Breast epithelium (tissue), 4 donors: ENCODE measurements at regions not wholly inside any gene's neighbourhood (a gene's known extent, or its start where the extent isn't known, plus 50 kb on each side); places are given as distances from the start of the nearest gene placed in this dataset.

ENCODE experiments used
- DNase-seq, 2 donors: peaks; one replicate each; pipeline ENCODE4 v3.0.0-alpha.2; 2019; ENCODE audit warnings: low spot score in 2 of 2
- H3K27ac ChIP-seq, 2 donors: fragments of 200-600 bp; sonication (generic) in 1 of 2; one replicate each; pipeline ENCODE4 v1.5.1; 2016 to 2019; ENCODE audit warnings: mild to moderate bottlenecking in 1 of 2
- H3K27me3 ChIP-seq, 2 donors: fragments of 200-600 bp; sonication (generic) in 1 of 2; one replicate each; pipeline versions ENCODE4 v1.5.1 to v1.6.0; 2017 to 2019; ENCODE audit warnings: control low read depth in 1 of 2, mild to moderate bottlenecking in 1 of 2
- H3K36me3 ChIP-seq: fragments of 200-600 bp; one replicate; pipeline ENCODE4 v1.5.1; 2019
- H3K4me1 ChIP-seq, 2 donors: fragments of 200-600 bp; sonication (generic); one replicate each; pipeline ENCODE4 v1.5.1; 2016 to 2019; ENCODE audit warnings: control low read depth in 1 of 2
- H3K4me3 ChIP-seq, 3 donors: fragments of 200-600 bp; sonication (generic); 1 replicate in 2 of 3; 2 replicates in 1 of 3; pipeline ENCODE4 v1.5.1; 2016 to 2019; ENCODE audit warnings: mild to moderate bottlenecking in 3 of 3, moderate library complexity in 2 of 3
- H3K9me3 ChIP-seq, 2 donors: fragments of 200-600 bp; sonication (generic) in 1 of 2; one replicate each; pipeline ENCODE4 v1.5.1; 2016 to 2019; ENCODE audit warnings: control low read depth in 1 of 2
- POLR2A ChIP-seq: fragments of 450-650 bp; IDR thresholded peaks from one replicate; pipeline ENCODE4 v1.6.1; 2016; ENCODE audit warnings: antibody characterized with exemption, mild to moderate bottlenecking, moderate library complexity
- POLR2AphosphoS5 ChIP-seq, 3 donors: sonication (generic); formaldehyde crosslinking; IDR thresholded peaks; one replicate each; pipeline ENCODE4 v1.6.1; 2017; ENCODE audit warnings: antibody characterized with exemption in 3 of 3
- intact Hi-C: fragments of 100-400 bp; cut with DNase I; formaldehyde crosslinking; loops from one replicate; pipeline ENCODE4 v1.15.1; 2023; ENCODE audit warnings: low total_unique reads
- TF ChIP-seq, protein P1 (sequence below), 3 donors: fragments of 450-650 bp; IDR thresholded peaks; one replicate each; pipeline ENCODE4 v1.5.1; 2016 to 2017; ENCODE audit warnings: antibody characterized with exemption in 3 of 3, mild to moderate bottlenecking in 3 of 3, moderate library complexity in 3 of 3

GRCh38 chr4:14176613-14177012, 549.1 kb upstream of the BOD1L1 start:
- TF ChIP-seq POLR2AphosphoS5 (IDR thresholded peaks at IDR 0.05) (no peak), POLR2A (no peak)
- TF ChIP-seq, protein P1, sequence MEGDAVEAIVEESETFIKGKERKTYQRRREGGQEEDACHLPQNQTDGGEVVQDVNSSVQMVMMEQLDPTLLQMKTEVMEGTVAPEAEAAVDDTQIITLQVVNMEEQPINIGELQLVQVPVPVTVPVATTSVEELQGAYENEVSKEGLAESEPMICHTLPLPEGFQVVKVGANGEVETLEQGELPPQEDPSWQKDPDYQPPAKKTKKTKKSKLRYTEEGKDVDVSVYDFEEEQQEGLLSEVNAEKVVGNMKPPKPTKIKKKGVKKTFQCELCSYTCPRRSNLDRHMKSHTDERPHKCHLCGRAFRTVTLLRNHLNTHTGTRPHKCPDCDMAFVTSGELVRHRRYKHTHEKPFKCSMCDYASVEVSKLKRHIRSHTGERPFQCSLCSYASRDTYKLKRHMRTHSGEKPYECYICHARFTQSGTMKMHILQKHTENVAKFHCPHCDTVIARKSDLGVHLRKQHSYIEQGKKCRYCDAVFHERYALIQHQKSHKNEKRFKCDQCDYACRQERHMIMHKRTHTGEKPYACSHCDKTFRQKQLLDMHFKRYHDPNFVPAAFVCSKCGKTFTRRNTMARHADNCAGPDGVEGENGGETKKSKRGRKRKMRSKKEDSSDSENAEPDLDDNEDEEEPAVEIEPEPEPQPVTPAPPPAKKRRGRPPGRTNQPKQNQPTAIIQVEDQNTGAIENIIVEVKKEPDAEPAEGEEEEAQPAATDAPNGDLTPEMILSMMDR (IDR thresholded peaks at IDR 0.05), result no peak
- no peaks in the 10 kb centered on the region for H3K9me3 ChIP-seq
- H3K36me3 ChIP-seq, result no peaks in the 10 kb centered on the region
- H3K4me1 ChIP-seq, result no peaks in the 10 kb centered on the region
- no peaks in the 10 kb centered on the region for H3K27me3 ChIP-seq
- no peak overlapping the region for H3K4me3 ChIP-seq
- H3K27ac ChIP-seq, result no peak overlapping the region
- intact Hi-C loops, result no loop called here
- DNase-seq, result no peak

- no peak overlapping the region for H3K4me3 ChIP-seq
- H3K27me3 ChIP-seq, result no peaks in the 10 kb centered on the region
- H3K9me3 ChIP-seq, result no peaks in the 10 kb centered on the region
- no peaks in the 10 kb centered on the region for H3K4me1 ChIP-seq
- H3K36me3 ChIP-seq, result no peaks in the 10 kb centered on the region
- intact Hi-C loops, result no loop called here
- peak overlapping the region in 1 of 2 donors; percentile 40 for H3K27ac ChIP-seq
- TF ChIP-seq POLR2AphosphoS5 (IDR thresholded peaks at IDR 0.05) (no peak), POLR2A (no peak)
- TF ChIP-seq, protein P1 (IDR thresholded peaks at IDR 0.05), result no peak
- no peak for DNase-seq
These were observed 550.5 kb upstream of the BOD1L1 start for GRCh38 chr4:14177987-14178386.

DNA sequence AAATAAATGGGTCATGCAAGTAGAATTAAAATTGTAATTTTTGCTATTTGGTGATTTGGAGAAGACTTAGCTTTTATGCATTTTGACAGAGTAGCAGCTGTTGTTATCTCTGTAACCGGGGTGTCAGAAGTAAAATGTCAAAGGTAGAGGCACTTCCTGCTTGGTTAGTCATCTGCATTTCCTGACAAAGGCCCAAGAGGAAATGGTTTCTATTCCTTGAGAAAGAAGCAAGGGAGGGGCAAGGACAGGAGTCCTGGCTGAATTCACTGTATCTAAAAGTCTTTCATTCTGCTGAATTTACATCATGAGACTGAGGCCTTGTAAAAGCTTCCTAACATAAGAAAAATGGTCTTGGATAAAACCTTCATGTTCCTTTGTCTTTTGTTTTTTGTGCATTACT, 550.9 kb upstream of the BOD1L1 start:
- Histone ChIP-seq H3K4me3 (no peak overlapping the region), H3K27ac (peak overlapping the region in 1 of 2 donors; percentile 40), H3K27me3 (no peaks in the 10 kb centered on the region), H3K9me3 (no peaks in the 10 kb centered on the region), H3K36me3 (no peaks in the 10 kb centered on the region), H3K4me1 (no peaks in the 10 kb centered on the region)
- no peak for DNase-seq
- intact Hi-C loops, result no loop called here
- no peak for TF ChIP-seq POLR2A
- no peak for TF ChIP-seq POLR2AphosphoS5 (IDR thresholded peaks at IDR 0.05)
- TF ChIP-seq, protein P1 (IDR thresholded peaks at IDR 0.05), result no peak

DNA sequence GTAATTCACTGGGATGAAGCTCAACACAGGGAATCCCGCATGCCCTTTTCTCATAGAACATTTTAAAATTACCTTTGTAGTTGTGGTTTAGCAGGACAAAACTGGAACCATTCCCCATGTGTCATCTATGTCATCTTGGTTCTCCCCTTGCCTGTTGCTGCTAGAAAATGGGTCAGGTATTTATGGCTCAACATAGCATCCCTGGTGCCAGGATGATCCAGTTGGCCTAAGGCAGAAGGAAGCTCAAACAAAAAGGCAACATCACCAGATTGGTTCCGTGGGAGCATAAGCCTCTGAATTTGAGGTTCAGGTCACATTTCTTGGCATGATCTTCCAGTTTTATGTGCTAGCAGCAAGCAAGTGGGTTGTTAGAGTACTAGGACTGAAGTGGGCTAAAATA, 552.6 kb upstream of the BOD1L1 start:
- Histone ChIP-seq H3K36me3 (no peaks in the 10 kb centered on the region), H3K4me1 (no peaks in the 10 kb centered on the region), H3K27me3 (no peaks in the 10 kb centered on the region), H3K9me3 (no peaks in the 10 kb centered on the region), H3K27ac (no peak overlapping the region), H3K4me3 (no peak overlapping the region)
- no peak for TF ChIP-seq POLR2A
- DNase-seq, result no peak
- intact Hi-C loops, result no loop called here

DNA sequence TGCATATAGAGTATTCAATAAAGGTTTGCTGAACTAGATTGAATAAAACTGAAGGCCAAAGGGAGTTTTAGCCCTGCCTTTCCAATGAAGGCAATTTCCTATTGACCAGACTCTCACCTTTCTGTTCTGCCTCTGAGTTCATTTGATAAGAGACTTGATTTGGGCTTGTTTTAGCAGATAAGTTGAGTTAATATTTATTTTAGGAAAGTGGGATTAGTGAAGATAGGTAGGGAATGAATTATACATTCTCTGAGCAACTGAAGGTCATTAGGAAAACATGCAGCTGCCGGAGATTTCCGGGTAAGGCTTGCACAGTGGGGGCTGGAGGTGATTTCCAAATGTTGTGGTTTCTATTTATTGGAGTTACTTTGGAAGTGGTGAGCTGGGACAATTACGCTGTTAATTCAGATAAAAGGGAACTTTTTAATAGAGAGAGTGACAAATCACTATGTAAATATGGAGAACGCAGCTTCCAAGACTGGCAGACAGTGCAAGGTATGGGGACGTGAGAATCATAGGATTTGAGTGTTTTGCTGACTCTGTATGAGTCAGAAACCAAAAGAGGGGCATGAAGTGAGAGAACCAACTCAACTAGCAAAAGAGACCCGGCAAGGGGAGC, 553.6 kb upstream of the BOD1L1 start:
- Histone ChIP-seq H3K9me3 (no peaks in the 10 kb centered on the region), H3K27me3 (no peaks in the 10 kb centered on the region), H3K4me1 (no peaks in the 10 kb centered on the region), H3K27ac (no peak overlapping the region), H3K4me3 (no peak overlapping the region), H3K36me3 (no peaks in the 10 kb centered on the region)
- no peak for DNase-seq
- no peak for TF ChIP-seq POLR2A
- intact Hi-C loops, result no loop called here

- Histone ChIP-seq H3K27ac (no peak overlapping the region), H3K36me3 (no peaks in the 10 kb centered on the region), H3K4me3 (no peak overlapping the region), H3K9me3 (no peaks in the 10 kb centered on the region), H3K27me3 (no peaks in the 10 kb centered on the region), H3K4me1 (no peaks in the 10 kb centered on the region)
- intact Hi-C loops, result no loop called here
- TF ChIP-seq POLR2A, result no peak
- TF ChIP-seq, protein P1 (IDR thresholded peaks at IDR 0.05), result no peak
- no peak for TF ChIP-seq POLR2AphosphoS5 (IDR thresholded peaks at IDR 0.05)
- DNase-seq, result no peak
These were observed 554.6 kb upstream of the BOD1L1 start for GRCh38 chr4:14182148-14182547.
